GDM1 (cell line): ENCODE measurements at regions not wholly inside any gene's neighbourhood (a gene's known extent, or its start where the extent isn't known, plus 50 kb on each side); places are given as distances from the start of the nearest gene placed in this dataset.

Source experiments
- DNase-seq: peaks from one replicate; lab custom pipeline; 2025; lab: John Stamatoyannopoulos, UW

- no peak for DNase-seq
These were observed 57.3 kb upstream of the CBLN2 start for GRCh38 chr18:72601481-72601880.
